Fibroblast of lung (primary cell): ENCODE measurements at regions not wholly inside any gene's neighbourhood (a gene's known extent, or its start where the extent isn't known, plus 50 kb on each side); places are given as distances from the start of the nearest gene placed in this dataset.

Experiments
- CTCF ChIP-seq, 2 donors: IDR thresholded peaks in 1 of 2; conservative IDR thresholded peaks in 1 of 2; 1 replicate in 1 of 2; 2 replicates in 1 of 2; pipeline ENCODE4 v1.5.1; 2011 to 2012; ENCODE audit warnings: low read length in 2 of 2, control low read depth in 1 of 2, inconsistent platforms in 1 of 2, low read depth in 1 of 2, mild to moderate bottlenecking in 1 of 2
- EZH2 ChIP-seq: IDR thresholded peaks from 2 replicates; pipeline ENCODE4 v1.5.1; 2012; ENCODE audit warnings: low read length, control low read depth, mild to moderate bottlenecking; ENCODE audit errors: missing control alignments

DNA sequence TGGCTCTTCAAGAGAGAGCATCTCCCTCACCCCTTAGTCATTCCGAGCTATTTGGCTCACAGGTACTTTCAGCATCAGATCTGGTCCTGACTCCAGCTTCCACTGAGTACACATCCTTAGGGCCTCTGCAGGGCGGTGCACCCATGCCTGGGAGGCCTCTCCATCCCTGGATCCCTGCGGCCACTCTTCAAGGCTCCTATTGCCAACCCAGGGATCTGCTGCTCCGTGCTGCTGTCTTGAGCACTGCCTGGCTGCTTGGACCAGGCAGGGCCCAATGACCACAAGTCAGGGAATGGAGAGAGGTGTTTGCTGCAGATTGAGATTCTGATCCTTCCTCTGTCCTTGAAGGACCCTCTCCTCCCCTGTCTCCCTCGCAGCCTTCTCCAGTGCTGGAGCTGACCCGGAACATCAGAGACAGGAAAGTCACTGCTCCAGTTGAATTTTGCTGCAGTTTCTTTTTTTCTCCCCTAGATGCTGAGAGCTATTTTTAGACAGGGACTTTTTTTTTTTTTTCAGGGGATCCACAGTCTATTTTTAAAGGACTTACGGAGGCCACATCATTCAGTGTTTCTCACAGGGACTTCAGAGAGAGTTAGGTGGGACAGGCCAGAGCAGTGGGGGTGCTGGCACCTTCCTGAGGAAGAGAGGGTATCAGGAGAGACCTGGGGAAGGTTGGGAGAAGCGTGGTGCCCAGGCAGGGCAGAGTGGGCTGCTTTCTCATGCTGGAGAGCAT, 50.1 kb upstream of the KCNA1 start:
- TF ChIP-seq CTCF (conservative IDR thresholded peaks at IDR 0.05 in 1 of 2, IDR thresholded peaks at IDR 0.05 in 1 of 2; ENCODE audit: low read depth in 1 of 2, low read length in 2 of 2) (no peak), EZH2 (no peak)
